Neural crest cell (in vitro differentiated cells): ENCODE measurements at regions not wholly inside any gene's neighbourhood (a gene's known extent, or its start where the extent isn't known, plus 50 kb on each side); places are given as distances from the start of the nearest gene placed in this dataset.
"Not testable (repeated sequence)": the region's sequence is repeated elsewhere in the genome, so short reads cannot be mapped to it uniquely, and the experiment has no call there.

Experiments used
- DNase-seq: peaks from one replicate; pipeline ENCODE4 v3.0.0; 2021; ENCODE audit warnings: low read depth, mixed read lengths, low spot score
- H3K27ac Mint-ChIP-seq: one replicate; pipeline ENCODE4 v1.8.0; 2021; ENCODE audit warnings: mild to moderate bottlenecking, mixed read lengths; ENCODE audit not compliant: unreplicated experiment
- H3K27me3 Mint-ChIP-seq: 2 replicates; pipeline ENCODE4 v1.8.0; 2021; ENCODE audit warnings: low read depth, mild to moderate bottlenecking, mixed read lengths
- H3K36me3 Mint-ChIP-seq: 2 replicates; pipeline ENCODE4 v1.8.0; 2021; ENCODE audit warnings: low read depth, mild to moderate bottlenecking, mixed read lengths
- H3K4me1 Mint-ChIP-seq: 2 replicates; pipeline ENCODE4 v1.8.0; 2021; ENCODE audit warnings: mixed read lengths
- H3K4me3 Mint-ChIP-seq: one replicate; pipeline ENCODE4 v1.8.0; 2021; ENCODE audit warnings: mild to moderate bottlenecking, mixed read lengths
- H3K9me3 Mint-ChIP-seq: 2 replicates; pipeline ENCODE4 v1.8.0; 2021; ENCODE audit warnings: mixed read lengths
- TF ChIP-seq, protein P1 (sequence below): fragments of 200-600 bp; sonication (generic); conservative IDR thresholded peaks from 2 replicates; pipeline ENCODE4 v1.5.0; 2021; ENCODE audit warnings: antibody characterized with exemption, mild to moderate bottlenecking

DNA sequence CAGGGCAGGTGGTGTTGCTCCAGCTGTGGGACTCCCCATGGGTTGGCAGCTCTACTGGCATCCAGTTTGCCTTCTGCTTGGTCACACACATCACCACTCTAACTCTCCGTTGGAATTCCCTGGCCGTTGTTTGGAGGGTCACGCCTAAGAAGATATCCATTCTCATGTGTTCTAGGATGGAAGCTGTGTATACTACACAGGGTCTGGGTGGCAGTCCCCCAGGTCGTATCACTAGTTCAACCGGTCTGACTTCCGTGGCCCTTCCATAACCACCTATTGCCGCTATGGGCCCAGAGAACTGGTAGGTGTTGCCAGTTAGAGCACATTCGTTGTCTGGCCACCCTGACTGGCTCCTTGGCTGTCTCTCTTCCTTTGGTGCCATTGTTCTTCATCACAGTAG is 456.3 kb downstream of the TMEM121 start:
- TF ChIP-seq, protein P1, sequence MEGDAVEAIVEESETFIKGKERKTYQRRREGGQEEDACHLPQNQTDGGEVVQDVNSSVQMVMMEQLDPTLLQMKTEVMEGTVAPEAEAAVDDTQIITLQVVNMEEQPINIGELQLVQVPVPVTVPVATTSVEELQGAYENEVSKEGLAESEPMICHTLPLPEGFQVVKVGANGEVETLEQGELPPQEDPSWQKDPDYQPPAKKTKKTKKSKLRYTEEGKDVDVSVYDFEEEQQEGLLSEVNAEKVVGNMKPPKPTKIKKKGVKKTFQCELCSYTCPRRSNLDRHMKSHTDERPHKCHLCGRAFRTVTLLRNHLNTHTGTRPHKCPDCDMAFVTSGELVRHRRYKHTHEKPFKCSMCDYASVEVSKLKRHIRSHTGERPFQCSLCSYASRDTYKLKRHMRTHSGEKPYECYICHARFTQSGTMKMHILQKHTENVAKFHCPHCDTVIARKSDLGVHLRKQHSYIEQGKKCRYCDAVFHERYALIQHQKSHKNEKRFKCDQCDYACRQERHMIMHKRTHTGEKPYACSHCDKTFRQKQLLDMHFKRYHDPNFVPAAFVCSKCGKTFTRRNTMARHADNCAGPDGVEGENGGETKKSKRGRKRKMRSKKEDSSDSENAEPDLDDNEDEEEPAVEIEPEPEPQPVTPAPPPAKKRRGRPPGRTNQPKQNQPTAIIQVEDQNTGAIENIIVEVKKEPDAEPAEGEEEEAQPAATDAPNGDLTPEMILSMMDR, result no peak
- peaks cover 4% of the 10 kb centered on the region for H3K36me3 Mint-ChIP-seq
- H3K4me1 Mint-ChIP-seq, result no peaks in the 10 kb centered on the region
- peaks cover 29% of the 10 kb centered on the region for H3K9me3 Mint-ChIP-seq
- no peak for DNase-seq
- no peak overlapping the region for H3K4me3 Mint-ChIP-seq
- H3K27me3 Mint-ChIP-seq, result no peaks in the 10 kb centered on the region
- no peak overlapping the region for H3K27ac Mint-ChIP-seq

DNA sequence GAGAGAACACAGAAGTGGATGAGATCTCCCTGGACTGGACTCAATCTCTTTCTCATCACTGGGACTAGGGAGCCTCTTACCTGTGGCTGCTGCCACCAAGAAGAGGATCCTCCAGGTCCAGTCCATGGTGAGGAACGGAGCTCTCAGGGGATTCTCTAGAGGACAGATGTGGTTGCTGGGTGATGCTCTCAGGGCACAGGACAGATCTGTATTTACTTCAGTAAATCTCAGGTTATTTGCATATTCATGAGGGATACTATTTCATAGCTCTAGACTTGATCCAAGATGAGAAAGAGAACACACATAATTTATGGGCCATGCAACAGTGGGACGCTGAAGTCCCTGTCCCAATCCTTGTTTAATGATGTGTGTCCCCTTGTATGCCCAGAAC is 460.5 kb downstream of the TMEM121 start:
- no peaks in the 10 kb centered on the region for H3K27me3 Mint-ChIP-seq

DNA sequence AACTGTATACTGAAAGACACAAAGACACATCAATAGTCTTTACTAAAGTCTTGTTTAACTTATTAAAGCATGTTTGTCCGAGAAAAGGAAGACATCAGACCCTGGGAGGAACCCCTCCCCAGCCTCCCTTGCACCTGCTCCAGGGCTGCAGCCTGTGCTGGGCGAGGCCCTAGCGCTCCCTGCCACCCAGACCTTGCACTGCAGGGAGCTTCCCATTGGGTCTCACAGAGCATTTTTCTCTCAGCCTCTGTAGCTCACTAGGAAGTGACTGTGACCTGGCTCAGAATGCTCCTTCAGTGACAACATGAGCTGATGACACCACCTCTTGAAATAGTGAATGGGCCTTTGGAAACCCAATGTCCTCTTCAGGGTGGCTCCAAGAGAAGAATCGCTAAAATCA is 461.2 kb downstream of the TMEM121 start:
- Mint-ChIP-seq H3K4me3 (no peak overlapping the region), H3K27me3 (no peaks in the 10 kb centered on the region), H3K27ac (no peak overlapping the region), H3K4me1 (no peaks in the 10 kb centered on the region), H3K36me3 (no peaks in the 10 kb centered on the region), H3K9me3 (peaks cover 17% of the 10 kb centered on the region)
- DNase-seq, result no peak
- TF ChIP-seq, protein P1, result no peak

More for the DNA sequence above, 460.5 kb downstream of the TMEM121 start:
- Mint-ChIP-seq H3K27ac (no peak overlapping the region), H3K4me1 (no peaks in the 10 kb centered on the region), H3K4me3 (no peak overlapping the region), H3K9me3 (peaks cover 20% of the 10 kb centered on the region), H3K36me3 (no peaks in the 10 kb centered on the region)
- DNase-seq, result no peak
- TF ChIP-seq, protein P1, result no peak

DNA sequence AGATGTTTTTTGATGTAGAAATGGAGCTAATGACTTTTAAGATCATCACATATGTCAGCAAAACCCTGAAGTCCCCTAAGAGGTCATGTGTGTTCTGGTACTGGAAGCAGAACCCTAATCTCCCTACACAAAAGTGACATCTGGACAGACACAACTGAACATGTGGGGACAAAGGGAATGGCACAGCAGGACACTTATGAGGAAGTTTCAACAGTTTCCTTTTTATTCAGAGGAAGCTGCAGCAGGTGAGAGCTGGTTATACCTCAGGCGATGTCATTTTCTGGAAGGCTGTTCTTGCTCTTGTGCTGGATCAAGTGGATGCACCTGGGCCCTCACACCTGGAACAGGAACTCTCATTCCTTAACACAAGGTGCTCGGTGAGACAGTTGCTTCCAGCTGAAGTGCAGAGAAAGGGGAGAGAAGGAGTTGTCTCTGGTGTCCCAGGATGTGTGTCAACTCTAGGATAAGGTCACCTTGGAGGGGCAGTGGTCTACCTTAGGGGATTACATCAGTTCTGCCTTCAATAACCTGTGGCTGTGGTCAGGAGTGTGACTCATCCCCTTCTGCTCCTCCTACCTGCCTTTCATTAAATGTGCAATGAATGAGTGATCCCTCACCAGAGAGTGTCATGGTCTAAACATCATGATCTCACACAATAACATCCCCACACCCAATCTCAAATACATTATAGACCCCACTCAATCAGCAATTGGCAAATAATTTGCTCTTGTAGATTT is 463.4 kb downstream of the TMEM121 start:
- Mint-ChIP-seq H3K36me3 (no peaks in the 10 kb centered on the region), H3K4me1 (no peaks in the 10 kb centered on the region), H3K27ac (no peak overlapping the region), H3K4me3 (no peak overlapping the region), H3K9me3 (peaks cover 16% of the 10 kb centered on the region), H3K27me3 (no peaks in the 10 kb centered on the region)
- TF ChIP-seq, protein P1, result no peak
- no peak for DNase-seq

DNA sequence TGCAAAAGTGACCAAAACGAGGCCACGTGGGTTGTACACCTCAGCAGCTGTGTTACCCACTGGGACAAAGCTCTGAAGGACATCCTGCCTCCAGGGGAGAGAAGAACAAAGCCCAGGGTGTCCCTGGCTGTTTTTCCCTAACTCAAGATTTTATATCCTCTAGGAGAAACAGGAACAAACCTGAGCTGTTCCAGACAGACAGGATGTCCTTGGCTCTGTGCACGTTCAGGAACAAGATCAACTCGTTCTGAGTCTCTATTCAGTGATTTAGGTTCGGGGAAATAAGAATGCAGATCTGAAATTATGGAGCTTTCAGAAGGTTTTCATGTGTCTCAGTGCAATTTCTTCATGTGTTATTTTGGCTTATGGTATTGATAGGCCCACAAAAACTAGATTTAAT is 465.3 kb downstream of the TMEM121 start:
- H3K27me3 Mint-ChIP-seq, H3K4me1 Mint-ChIP-seq, H3K27ac Mint-ChIP-seq, H3K36me3 Mint-ChIP-seq, DNase-seq, H3K4me3 Mint-ChIP-seq: not testable (repeated sequence)
- H3K9me3 Mint-ChIP-seq, result peaks cover 21% of the 10 kb centered on the region

DNA sequence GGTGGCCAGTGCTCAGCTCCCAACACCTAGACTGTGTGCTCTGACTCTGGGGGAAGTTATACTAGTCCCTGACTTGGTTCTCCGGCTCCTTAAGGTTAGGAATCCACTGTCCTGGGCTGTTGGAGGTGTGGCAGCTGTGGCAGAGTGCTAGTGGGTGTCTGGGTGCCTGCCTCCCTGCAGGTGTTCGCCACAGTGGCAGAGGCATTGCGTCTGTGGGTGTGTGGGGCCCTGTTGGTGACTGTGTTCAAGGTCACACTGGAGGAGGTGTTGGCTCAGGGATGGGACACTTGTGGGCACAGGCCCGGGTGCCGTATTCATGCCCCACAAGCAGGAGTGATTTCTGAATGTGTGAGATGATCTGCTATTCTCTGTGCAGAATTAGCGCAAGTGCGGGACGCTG is 467.4 kb downstream of the TMEM121 start:
- Mint-ChIP-seq H3K4me1 (no peaks in the 10 kb centered on the region), H3K27ac (no peak overlapping the region), H3K4me3 (no peak overlapping the region), H3K36me3 (peaks cover 5% of the 10 kb centered on the region), H3K9me3 (peaks cover 20% of the 10 kb centered on the region), H3K27me3 (no peaks in the 10 kb centered on the region)
- no peak for DNase-seq
- TF ChIP-seq, protein P1, result no peak

DNA sequence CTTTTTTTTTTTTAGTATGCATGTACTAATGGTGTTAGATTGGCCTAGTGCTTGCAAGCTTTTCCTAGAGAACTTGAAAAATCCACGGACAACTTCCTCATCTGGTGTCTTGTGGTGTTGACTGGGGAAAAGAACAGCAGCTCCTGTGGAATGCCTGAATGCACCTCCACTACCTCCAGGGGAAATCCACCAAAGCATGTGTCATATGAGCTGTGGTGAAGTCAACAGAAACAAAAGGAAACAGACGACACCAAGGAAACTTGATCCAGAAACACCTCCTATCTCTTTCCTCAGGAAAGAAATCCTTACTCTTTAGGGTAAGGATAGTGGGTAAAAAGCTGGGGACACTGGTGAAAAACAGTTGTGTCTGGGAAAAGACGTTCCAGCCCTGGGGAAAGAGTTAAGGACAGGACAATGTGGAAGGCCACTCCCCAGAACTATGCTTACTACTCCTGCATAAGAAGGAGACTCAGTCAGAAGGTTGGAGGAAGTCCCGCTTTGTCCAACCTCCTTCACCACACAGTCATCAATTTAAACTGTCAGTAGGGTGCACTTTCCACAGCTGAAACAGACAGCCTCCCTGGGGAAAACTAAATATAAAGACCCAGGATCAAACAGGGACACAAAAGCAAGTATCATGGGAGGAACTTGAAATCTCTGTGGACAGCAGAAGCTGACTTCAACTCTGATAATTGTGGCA is 468.8 kb downstream of the TMEM121 start:
- H3K36me3 Mint-ChIP-seq, H3K4me1 Mint-ChIP-seq, H3K27me3 Mint-ChIP-seq, H3K27ac Mint-ChIP-seq, DNase-seq, H3K4me3 Mint-ChIP-seq: not testable (repeated sequence)
- peaks cover 18% of the 10 kb centered on the region for H3K9me3 Mint-ChIP-seq

DNA sequence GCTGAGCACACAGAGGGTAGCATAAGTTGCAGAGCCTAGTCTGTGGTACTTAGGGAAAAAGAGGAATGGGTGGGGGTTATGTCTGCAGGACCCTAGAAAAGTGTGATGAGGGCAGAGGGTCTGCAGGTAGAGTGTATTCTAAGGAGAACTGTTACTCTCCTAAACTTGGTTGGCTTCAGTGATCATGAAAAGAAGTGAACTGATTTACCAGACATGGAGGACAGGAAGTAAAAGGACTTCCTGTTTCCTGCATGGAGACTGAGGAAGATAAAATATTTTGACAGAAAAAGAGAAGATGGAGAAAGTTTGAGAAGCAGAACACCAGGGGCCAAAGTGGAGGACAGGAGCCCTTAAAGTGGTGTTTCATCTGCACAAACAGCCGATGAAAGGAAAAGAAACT is 472.2 kb downstream of the TMEM121 start:
- not testable (repeated sequence) for H3K4me3 Mint-ChIP-seq, H3K4me1 Mint-ChIP-seq, DNase-seq, H3K27me3 Mint-ChIP-seq, H3K27ac Mint-ChIP-seq
- Mint-ChIP-seq H3K36me3 (peaks cover 10% of the 10 kb centered on the region), H3K9me3 (peaks cover 17% of the 10 kb centered on the region)
